NOMO-1 treated with DMSO at 0.1 percent for 48 hours (cell line): ENCODE measurements at regions not wholly inside any gene's neighbourhood (a gene's known extent, or its start where the extent isn't known, plus 50 kb on each side); places are given as distances from the start of the nearest gene placed in this dataset.

Experiments used
- DNase-seq: peaks from one replicate; lab custom pipeline; 2025; ENCODE audit not compliant: unreplicated experiment; lab: John Stamatoyannopoulos, UW

- DNase-seq: no peak
These were observed 180.3 kb upstream of the ADRA1B start for GRCh38 chr5:159735749-159736660.

GRCh38 chr5:159736844-159737243 is 179.4 kb upstream of the ADRA1B start:
- no peak for DNase-seq

- no peak for DNase-seq
These were observed 179.0 kb upstream of the ADRA1B start for GRCh38 chr5:159737263-159737662.

DNA sequence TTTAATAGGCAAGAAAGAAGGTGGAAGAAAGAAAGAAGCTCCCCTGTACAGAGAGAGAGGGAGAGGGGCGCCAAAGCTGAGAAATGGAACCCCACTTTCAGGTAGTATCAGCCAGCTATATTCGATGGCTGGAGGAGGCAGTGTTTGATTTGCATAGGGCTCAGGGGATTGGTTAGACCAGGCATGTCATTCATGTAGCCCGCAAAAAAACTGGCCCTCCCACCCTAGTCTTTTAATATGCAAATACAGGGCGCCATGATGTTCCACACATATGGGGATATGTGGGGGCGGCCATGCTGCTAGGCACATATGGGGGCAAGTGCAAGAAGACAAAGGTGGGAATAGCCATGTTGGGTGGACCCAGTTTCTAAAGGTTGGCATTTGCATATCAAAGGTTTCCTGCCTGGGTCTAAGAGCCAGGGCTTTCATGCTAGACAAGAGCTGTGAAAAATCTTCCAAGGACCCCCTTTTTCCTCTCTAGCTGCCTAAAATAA is 174.4 kb upstream of the ADRA1B start:
- no peak for DNase-seq

GRCh38 chr5:159743234-159743633 is 173.0 kb upstream of the ADRA1B start:
- no peak for DNase-seq

GRCh38 chr5:159746707-159747106 is 169.6 kb upstream of the ADRA1B start:
- DNase-seq: no peak

- DNase-seq: no peak
These were observed 167.1 kb upstream of the ADRA1B start for GRCh38 chr5:159749146-159749545.

DNA sequence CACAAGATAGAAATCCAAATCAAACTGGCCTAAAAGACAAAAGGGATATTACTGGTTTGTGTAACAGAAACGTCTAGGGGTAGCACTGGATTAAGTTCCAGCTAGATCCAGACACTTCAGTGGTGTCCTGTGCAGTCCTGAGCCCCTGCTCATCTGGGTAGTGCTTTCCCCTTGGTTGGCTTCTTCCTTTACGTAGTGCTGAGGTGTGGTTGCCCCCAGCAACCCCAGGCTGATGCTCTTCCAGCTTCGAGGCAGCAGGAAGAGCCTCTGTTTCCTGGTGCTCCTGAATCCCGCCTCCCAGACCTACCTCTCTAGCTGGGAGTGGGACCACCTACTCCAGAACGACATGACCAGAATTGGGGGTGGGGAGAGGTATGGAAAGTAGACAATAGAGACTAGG is 166.1 kb upstream of the ADRA1B start:
- no peak for DNase-seq

- no peak for DNase-seq
These were observed 164.8 kb upstream of the ADRA1B start for GRCh38 chr5:159751459-159751858.

DNA sequence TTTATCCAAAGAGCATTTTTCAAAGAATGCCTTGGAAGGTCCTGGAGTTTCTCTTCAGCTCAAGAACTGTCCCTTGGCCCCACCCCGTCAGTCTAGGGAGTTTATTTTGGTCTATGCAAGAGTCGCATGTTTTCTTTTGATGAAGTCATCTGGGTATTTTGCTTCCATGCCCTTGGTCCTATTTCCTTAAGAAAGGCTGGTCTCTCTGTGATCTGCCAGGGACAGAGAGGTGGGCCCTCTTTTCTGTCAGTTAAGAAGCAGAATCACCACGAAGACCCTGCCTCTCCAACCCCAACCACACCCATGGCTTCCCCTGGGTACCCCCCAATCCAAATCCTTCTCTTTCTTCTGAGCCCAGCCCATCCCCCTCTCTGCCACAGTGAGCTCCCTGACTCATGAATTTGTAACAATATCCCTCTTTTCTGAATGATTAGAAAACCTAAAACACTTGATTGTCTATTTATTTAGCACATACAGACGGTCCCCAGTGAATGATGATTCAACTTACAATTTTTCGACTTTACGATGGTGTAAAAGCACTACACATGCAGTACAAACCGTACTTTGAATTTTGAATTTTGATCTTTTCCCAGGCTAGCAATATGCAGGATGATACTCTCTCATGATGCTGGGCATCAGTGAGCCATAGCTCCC is 163.5 kb upstream of the ADRA1B start:
- no peak for DNase-seq

DNA sequence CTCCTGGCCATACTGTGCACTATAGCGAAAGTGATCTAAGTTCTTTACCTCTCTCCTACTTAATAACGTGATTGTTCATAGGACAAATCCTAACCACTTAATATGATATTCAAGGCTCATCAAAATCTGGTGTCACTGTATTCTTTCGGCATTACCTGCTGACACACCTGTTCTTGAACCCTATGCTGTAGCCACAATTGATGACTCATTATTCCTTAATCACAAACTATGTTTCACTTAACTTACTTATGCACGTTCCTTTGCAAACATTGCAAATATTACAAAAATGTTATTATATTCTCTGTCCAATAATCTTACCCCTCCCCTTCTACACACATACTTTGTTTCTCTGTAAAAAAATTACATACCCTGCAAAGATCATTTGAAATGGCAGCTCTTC is 158.1 kb upstream of the ADRA1B start:
- DNase-seq: no peak

DNA sequence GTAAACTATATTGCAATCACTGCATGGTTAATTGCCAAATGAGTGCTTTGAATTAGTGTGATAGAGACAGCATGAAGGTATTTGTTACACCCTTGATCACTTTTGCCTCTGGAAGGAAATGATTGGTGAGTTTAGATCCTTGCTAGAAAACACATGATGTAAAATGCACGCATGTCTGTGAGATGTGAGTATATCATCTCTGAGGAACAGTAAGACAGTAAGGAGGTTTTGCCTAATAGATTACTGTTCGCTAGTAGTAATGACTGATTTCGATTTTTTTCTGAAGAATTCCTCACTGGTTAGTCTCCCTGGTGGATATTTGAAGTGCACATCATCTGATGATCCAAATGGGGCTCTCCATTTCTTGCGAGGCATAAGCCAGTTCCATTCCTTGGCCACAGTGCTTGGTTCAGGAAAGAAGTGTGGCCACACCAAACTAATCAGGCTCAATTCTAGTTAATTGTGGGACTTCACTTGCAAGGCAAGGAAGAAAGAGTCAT is 156.4 kb upstream of the ADRA1B start:
- no peak for DNase-seq

DNA sequence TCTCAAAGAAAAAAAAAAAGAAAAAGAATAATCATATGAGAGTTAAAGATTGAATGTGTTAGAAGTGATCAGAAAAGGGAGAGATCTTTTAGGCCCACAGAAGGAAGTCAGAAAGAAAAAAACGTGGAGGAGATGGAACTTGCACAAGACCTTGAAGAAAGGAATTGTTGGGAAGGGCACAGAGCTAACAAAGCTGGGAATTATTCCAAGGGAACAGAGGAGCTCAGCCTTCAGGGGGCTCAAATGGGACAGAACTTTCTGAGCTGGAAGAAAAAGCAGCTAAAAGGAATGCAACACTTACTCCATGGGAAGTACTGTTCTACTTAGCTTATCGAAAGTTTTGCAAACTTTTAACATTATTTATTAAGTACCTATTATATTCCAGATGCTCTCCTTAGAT is 153.4 kb upstream of the ADRA1B start:
- DNase-seq: no peak

GRCh38 chr5:159763562-159763961 is 152.7 kb upstream of the ADRA1B start:
- peak; percentile 4 for DNase-seq

- DNase-seq: peak; percentile 83
These were observed 151.8 kb upstream of the ADRA1B start for GRCh38 chr5:159764283-159765134.

DNA sequence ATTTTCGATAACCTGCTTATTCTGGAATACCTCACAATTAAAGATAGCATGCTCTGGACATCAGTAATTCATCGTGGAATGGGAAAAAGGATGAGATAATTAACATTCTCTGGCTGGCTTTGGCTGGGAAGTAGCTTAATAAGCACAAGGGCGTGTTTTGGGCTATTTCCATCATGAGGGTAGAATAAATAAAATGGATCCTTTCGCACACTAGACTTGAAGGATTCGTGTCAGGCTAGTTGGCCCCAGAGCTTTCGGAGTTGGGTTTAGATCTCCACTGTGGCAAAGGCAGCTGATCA is 151.2 kb upstream of the ADRA1B start:
- no peak for DNase-seq

DNA sequence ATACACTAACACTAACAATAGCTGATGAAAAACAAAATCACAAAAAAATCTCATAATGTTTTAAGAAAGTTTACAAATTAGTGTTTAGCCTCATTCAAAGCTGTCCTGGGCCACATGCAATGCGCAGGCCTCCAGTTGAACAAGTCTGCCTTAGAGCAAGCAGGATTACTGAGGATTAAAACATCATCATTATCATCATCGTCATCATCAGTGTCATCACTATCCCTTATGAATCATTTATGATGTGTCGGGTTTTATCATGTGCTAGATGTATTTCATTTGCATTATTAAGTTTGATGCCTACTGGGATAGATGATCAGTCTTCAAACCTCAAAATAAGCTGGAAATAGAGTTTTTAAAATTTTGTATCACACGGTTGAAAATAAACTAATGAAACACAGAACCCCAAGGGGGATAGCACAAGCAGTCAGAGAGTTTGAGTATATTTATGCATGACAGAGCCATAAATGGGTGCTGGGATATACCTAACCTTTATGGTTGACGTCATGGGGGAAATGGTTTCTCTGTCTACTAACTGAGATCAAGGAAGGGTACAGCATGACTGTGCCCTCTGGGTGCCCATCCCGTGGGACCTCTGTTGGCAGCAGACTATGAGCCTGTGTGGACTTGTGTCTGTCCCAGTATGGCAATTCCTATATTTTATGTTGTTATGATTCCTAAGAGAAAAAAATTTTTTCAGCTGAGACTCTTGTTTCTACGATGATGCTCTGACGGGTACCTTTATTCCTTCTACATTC is 150.3 kb upstream of the ADRA1B start:
- DNase-seq: no peak

DNA sequence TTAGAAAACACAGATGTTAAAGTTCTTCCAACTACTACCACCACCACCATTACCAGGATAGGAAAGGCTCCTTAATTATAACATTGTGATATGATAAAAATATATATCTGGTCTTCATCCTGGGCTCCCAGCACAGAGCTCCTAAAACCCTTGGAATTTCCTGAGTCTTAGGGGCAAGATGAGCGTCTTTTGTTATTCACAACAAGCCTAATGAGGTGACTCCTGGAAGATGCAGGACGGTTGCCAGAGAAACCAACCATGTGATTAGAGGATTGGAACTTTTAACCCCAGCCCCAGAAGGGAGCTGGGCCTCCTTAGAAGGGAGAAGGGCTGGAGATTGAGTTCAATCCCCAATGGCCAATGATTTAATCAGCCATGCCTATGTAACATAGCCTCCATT is 148.0 kb upstream of the ADRA1B start:
- no peak for DNase-seq

DNA sequence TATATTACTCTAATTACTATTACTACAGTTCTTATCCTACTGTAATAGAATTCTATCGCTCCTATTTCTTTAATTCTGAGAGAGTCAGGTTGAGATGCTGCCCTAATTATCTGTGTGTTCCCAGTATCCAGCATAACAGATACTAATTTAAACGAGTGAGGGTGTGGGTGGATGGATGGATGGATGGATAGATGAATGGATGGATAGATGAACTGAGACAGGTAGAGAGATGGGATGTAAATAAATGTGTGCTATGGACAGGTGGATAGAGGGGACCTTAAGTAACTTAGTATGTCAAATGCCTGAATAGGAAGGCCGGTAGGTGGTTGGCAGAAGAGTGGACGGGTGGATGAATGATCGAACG is 143.6 kb upstream of the ADRA1B start:
- no peak for DNase-seq

DNA sequence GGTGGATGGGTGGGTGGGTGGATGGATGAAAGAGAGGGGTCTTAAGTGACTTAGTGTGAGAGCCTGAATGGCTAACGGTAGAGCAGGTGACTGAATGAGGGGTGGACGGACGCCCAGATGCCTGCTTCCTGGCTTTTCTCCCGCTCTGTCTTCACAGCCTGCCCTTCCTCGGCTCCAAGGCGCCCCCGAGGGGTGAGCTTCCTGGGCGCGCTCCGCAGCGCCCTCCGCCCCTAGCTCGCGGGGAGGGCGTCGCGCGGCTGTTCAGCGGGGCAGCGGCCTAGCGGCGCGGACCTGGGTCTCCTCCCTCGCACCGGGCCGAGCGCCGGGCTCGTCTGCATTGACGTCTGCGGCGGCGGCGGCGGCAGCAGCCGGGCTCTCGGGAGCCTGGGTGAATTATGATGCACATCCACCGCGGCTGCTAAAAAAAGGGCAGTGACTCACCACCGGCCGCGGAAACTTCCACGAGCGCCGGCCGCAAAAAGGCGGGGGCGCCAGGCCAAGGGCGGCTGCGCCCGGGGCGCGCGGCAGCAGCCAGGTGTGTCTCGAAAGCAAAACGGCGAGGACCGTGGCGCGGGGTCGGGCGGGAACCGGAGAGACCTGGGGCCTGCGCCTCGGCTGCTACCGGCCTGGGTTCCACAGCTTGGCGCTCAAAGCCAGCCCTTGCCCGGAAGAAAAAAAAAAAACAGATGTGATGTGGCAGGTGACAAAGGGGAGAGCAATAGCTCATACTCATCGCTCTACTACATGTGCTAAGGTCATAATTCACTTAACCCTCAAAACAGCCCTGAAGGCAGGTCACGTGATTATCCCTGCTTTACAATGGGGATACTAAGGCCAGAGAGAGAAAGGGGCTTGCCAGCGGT is 143.0 kb upstream of the ADRA1B start:
- peak; percentile 81 for DNase-seq
